ENCODE measurements at regions not wholly inside any gene's neighbourhood (a gene's known extent, or its start where the extent isn't known, plus 50 kb on each side); places are given as distances from the start of the nearest gene placed in this dataset.

DNA sequence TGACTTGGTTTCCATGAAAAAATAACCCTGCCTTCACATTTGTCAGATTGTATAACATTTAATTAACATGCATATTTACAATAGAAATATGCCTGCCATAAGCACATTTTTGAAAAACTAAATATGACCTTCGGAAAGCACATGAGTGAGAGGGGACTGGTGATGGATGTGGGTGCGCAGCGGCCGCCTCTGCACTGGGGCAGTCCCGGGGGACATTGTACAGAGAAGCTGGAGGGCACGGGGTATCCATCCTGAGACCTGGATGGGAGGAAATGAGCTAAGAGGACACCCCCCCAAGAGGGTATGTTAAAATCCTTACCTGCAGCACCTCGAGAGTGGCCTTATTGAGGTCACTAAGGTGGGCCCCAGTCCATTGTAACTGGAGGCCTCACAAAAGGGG lies 161.3 kb upstream of the IRX4 start:
- TF ChIP-seq RAD21 (conservative IDR thresholded peaks at IDR 0.05) (no peak), POLR2AphosphoS5 (IDR thresholded peaks at IDR 0.05) (no peak)

All from neural cell (in vitro differentiated cells).